ENCODE measurements at regions not wholly inside any gene's neighbourhood (a gene's known extent, or its start where the extent isn't known, plus 50 kb on each side); places are given as distances from the start of the nearest gene placed in this dataset.

GRCh38 chr22:27689664-27690063 is 111.9 kb downstream of the MN1 start:
- Mint-ChIP-seq H3K9me3 (ENCODE audit: insufficient read depth) (no peaks in the 10 kb centered on the region), H3K4me3 (no peak overlapping the region), H3K4me1 (no peaks in the 10 kb centered on the region), H3K27me3 (peaks cover 4% of the 10 kb centered on the region), H3K27ac (no peak overlapping the region)
- WGBS (ENCODE audit: insufficient coverage) = no CpG with 5 or more reads among the region's 1 CpG
- Histone ChIP-seq H3K9ac (ENCODE audit: low read length) (no peak overlapping the region), H2AFZ (ENCODE audit: insufficient read depth, low read depth, low read length, poor library complexity, severe bottlenecking) (no peak overlapping the region), H3K4me1 (ENCODE audit: control insufficient read depth in 2 of 2, insufficient read depth in 2 of 2, low read length in 2 of 2) (no peaks in the 10 kb centered on the region), H3K27me3 (replicated peaks in 1 of 4; ENCODE audit: control extremely low read depth in 1 of 4, control insufficient read depth in 3 of 4, insufficient read depth in 4 of 4, low read length in 3 of 4) (no peaks in the 10 kb centered on the region), H3K9me3 (ENCODE audit: control extremely low read depth in 1 of 3, control insufficient read depth in 2 of 3, insufficient read depth in 1 of 3, low read length in 2 of 3) (peaks cover 0 to 15% (median 2%) of the 10 kb centered on the region in 3 donors), H3K36me3 (replicated peaks in 1 of 2; ENCODE audit: control extremely low read depth in 1 of 2, control insufficient read depth in 1 of 2, extremely low read depth in 1 of 2, insufficient read depth in 2 of 2, low read length in 1 of 2) (no peaks in the 10 kb centered on the region), H3K4me2 (replicated peaks; ENCODE audit: low read depth, low read length, poor library complexity, severe bottlenecking) (no peak overlapping the region), H3K79me2 (ENCODE audit: control insufficient read depth, insufficient read depth, low read length) (no peaks in the 10 kb centered on the region), H3K4me3 (ENCODE audit: control extremely low read depth in 1 of 5, extremely low read depth in 1 of 5, insufficient read depth in 1 of 5, low read depth in 2 of 5, low read length in 4 of 5) (no peak overlapping the region), H4K20me1 (ENCODE audit: control insufficient read depth, insufficient read depth, low read length, poor library complexity, severe bottlenecking) (no peaks in the 10 kb centered on the region), H3K27ac (ENCODE audit: low read length in 2 of 2) (no peak overlapping the region)
- POLR2A ChIA-PET = no interaction called here
- CTCF ChIA-PET = no interaction called here
- ATAC-seq (ENCODE audit: low read depth) (no peak), DNase-seq (no peak)
- TF ChIP-seq EZH2 (IDR thresholded peaks at IDR 0.05; ENCODE audit: borderline replicate concordance, insufficient read depth, low read depth, low read length, poor library complexity, severe bottlenecking) (no peak), CTCF (IDR thresholded peaks at IDR 0.05) (no peak)
- intact Hi-C loops (cut with micrococcal nuclease) = no loop called here

GRCh38 chr22:27690599-27690998 is 111.0 kb downstream of the MN1 start:
- no peak overlapping the region for H3K4me2 ChIP-seq (replicated peaks; ENCODE audit: low read depth, low read length, poor library complexity, severe bottlenecking)
- CTCF ChIA-PET = no interaction called here
- no peaks in the 10 kb centered on the region for H3K4me1 ChIP-seq (ENCODE audit: control insufficient read depth in 2 of 2, insufficient read depth in 2 of 2, low read length in 2 of 2)
- no peak overlapping the region for H3K4me3 ChIP-seq (ENCODE audit: control extremely low read depth in 1 of 5, extremely low read depth in 1 of 5, insufficient read depth in 1 of 5, low read depth in 2 of 5, low read length in 4 of 5)
- H3K79me2 ChIP-seq (ENCODE audit: control insufficient read depth, insufficient read depth, low read length) = no peaks in the 10 kb centered on the region
- peaks cover 4% of the 10 kb centered on the region for H3K27me3 Mint-ChIP-seq
- H3K27ac ChIP-seq (ENCODE audit: low read length in 2 of 2) = no peak overlapping the region
- H3K4me3 Mint-ChIP-seq = no peak overlapping the region
- POLR2A ChIA-PET = no interaction called here
- H3K27ac Mint-ChIP-seq = no peak overlapping the region
- ATAC-seq (ENCODE audit: low read depth) (no peak), DNase-seq (no peak)
- H3K9me3 ChIP-seq (ENCODE audit: control extremely low read depth in 1 of 3, control insufficient read depth in 2 of 3, insufficient read depth in 1 of 3, low read length in 2 of 3) = peaks cover 0 to 15% (median 2%) of the 10 kb centered on the region in 3 donors
- TF ChIP-seq EZH2 (IDR thresholded peaks at IDR 0.05; ENCODE audit: borderline replicate concordance, insufficient read depth, low read depth, low read length, poor library complexity, severe bottlenecking) = no peak
- no peaks in the 10 kb centered on the region for H3K27me3 ChIP-seq (replicated peaks in 1 of 4; ENCODE audit: control extremely low read depth in 1 of 4, control insufficient read depth in 3 of 4, insufficient read depth in 4 of 4, low read length in 3 of 4)
- H4K20me1 ChIP-seq (ENCODE audit: control insufficient read depth, insufficient read depth, low read length, poor library complexity, severe bottlenecking) = no peaks in the 10 kb centered on the region
- no CpG with 5 or more reads among the region's 3 CpGs for WGBS (ENCODE audit: insufficient coverage)
- no peaks in the 10 kb centered on the region for H3K36me3 ChIP-seq (replicated peaks in 1 of 2; ENCODE audit: control extremely low read depth in 1 of 2, control insufficient read depth in 1 of 2, extremely low read depth in 1 of 2, insufficient read depth in 2 of 2, low read length in 1 of 2)
- H2AFZ ChIP-seq (ENCODE audit: insufficient read depth, low read depth, low read length, poor library complexity, severe bottlenecking) = no peak overlapping the region
- no peaks in the 10 kb centered on the region for H3K9me3 Mint-ChIP-seq (ENCODE audit: insufficient read depth)
- intact Hi-C loops (cut with micrococcal nuclease) = no loop called here
- no peak overlapping the region for H3K9ac ChIP-seq (ENCODE audit: low read length)
- no peaks in the 10 kb centered on the region for H3K4me1 Mint-ChIP-seq
